ENCODE measurements at regions not wholly inside any gene's neighbourhood (a gene's known extent, or its start where the extent isn't known, plus 50 kb on each side); places are given as distances from the start of the nearest gene placed in this dataset.
"Not testable (repeated sequence)": the region's sequence is repeated elsewhere in the genome, so short reads cannot be mapped to it uniquely, and the experiment has no call there.

DNA sequence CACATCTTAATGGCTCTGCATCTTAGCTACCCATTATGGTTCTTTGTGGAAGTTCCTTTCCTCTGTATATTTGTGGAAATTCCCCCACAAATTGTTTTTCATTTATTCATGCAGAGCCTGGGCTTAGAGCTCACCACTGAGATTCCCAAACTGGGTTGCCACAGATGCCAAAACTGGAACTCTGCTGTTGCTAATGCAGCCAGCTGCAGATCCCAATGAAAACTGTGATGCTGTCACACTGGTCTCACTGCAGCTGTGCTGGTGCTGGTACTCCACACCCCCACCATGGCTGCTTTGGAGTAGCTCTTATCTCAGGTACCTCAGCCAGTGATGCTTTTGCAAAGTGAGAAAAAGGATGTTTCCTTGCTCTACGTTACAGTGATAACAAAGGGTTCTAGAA is 87.7 kb downstream of the DCK start:
- DNase-seq (ENCODE audit: low read depth), result no peak

DNA sequence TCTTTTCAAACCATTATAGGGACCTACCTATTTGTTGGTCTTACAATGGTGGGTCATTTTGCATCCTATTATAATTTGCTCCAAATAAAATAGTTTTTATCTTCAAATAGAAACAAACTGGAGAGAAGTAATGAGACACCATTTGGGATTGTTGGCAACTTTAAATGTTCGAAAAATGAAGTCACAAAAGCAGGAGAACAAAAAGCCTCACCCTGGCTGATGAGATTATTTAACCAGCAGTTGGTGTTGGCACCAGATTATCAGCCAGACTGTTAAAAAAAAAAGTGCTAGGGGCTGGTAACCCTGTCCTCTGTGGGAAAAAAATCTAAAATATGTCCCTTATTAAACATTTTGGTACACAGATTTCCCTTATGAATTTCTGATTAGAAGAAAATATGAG is 100.3 kb downstream of the DCK start:
- no peak for DNase-seq (ENCODE audit: low read depth)

DNA sequence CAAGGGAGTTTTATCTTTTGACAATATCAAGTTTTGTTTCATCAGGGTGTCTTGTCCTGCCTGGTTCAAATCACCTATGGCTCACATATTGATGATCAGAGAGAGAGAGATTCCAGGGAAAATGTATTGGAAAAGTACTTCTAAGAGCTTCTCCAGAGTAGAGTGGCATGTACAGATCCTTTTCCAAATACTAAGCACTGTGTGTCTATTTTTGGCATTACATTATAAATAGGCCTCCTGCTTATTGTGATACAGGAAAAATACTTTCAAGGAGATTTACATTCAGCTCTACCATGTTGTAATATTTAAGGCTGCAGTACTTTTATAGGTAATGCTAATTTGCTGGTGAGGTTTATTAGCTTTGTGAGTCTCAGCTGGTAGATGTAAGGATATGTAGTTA is 100.8 kb downstream of the DCK start:
- DNase-seq (ENCODE audit: low read depth), result no peak

DNA sequence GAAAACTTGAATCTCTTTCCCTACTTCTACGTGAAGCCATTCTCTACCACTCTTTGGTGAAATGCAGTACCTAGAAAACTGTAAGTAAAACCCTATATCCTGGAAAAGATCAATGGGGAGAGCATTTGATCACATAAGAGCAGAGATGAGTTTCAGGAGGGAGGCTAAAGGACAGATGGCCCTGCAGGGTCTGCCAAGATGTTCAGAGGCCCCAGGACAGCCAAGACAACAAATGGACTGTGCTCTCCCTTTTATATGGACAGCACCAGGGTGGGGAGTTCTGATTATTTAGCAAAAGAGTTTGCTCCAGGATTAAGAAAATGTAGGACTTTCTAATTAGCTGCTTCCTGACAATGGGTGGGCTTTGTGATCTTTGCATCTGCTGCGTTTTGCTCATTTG is 101.7 kb downstream of the DCK start:
- DNase-seq (ENCODE audit: low read depth), result no peak

DNA sequence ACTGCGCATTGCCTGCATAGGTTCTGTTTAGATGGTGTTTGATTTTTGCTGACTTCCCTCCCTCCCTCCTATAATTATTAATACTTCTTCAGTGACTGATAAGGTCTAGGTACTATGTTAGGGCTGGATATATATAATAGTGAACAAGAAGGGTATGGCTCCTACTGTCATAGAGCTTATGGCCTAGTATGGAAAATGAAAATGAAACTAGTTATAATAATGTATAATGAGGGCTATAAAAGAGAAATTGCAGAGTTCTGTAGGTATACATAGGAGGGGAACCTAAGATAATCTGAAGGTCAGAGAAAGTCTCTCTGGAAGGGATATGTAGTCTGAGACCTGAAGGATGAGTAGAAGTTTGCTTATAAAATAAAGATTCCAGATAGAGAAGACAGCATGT is 102.1 kb downstream of the DCK start:
- no peak for DNase-seq (ENCODE audit: low read depth)

DNA sequence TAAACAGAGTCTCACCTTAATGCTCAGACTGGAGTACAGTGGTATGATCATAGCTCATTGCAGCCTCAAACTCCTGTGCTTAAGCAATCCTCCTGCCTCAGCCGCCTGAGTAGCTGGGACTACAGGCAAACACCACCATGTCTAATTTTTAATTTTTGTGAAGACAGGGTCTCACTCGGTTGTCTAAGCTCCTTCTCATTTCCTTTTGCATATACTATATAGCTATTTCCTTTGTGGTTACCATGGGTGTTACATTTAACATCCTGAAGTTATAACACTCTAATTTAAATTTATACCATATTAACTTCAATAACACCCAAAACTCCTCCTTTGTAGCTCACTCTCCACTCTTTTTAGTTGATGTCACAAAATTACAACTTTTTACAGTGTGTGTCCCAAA is 114.3 kb downstream of the DCK start:
- no peak for DNase-seq (ENCODE audit: low read depth)

DNA sequence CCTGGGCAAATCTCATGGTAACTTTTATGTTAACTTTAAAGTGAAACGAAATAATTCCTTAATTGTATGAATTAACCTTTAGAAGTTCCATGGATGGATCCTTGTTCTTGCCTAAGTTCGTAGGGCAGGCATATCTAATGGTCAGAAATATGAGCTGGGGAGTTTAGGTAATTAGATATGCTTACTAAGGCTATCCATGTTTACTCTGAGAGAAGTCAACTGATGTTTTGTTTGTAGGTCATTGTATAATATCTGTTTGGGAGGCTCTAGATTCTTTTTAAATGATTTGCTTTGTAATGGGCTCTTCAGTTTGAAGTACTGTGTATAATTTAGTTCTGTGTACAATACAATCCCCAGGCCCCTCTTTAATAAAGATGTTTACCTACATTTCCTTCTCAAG is 117.0 kb downstream of the DCK start:
- no peak for DNase-seq (ENCODE audit: low read depth)

DNA sequence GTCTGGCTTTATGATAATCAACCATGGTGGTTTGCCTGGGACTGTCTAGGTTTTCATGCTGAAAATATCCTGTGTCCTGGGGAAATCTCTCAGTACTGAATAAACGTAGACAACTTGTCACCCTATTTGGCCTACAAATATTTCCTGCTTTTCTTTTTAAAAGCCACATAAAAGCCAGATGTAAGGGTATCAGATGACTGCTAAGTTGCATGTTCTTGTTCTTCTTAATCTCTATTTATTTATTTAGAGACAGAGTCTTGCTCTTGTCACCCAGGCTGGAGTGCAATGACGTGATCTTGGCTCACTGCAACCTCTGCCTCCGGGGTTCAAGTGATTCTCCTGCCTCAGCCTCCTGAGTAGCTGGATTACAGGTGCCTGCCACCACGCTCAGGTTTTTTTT is 117.7 kb downstream of the DCK start:
- not testable (repeated sequence) for DNase-seq (ENCODE audit: low read depth)

DNA sequence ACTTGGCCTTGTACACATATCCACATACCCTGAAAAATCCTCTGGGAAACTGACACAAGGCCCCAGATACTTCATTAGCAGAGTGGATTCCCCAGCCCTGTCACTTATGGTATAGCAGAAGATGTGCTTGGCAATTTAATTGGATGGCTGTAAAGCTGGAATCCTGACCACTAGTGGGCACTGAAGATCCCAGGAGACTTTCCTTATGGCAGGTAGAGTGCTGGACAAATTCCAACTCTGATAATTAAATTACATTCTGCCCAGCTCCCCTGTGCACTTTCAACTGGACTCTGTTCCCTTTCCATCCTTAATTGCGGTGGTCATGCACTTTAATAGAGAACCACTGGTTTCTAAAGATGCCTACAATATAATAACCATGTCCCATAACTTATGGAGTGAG is 119.8 kb downstream of the DCK start:
- no peak for DNase-seq (ENCODE audit: low read depth)

DNA sequence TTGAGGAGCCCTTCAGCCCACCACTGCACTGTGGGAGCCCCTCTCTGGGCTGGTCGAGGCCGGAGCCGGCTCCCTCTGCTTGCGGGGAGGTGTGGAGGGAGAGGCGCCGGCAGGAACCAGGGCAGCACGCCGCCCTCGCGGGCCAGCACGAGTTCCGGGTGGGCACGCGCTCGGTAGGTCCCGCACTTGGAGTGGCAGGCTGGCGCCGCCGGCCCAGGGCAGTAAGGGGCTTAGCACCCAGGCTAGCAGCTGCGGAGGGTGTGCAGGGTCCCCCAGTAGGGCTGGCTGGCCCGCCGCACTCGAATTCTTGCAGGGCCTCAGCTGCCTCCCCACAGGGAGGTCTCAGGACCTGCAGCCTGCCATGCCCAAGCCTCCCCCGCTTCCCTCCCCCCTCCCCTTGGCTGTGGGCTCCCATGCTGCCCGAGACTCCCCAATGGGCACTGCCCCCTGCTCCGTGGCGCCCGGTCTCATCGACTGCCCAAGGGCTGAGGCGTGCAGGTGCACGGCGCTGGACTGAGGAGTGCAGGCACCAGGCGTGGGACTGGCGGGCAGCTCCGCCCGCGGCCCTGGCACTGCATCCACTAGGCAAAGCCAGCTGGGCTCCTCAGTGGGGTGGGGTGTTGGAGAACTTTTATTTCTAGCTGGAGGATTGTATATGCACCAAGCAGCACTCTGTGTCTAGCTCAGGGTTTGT is 127.5 kb downstream of the DCK start:
- DNase-seq (ENCODE audit: low read depth), result no peak

DNA sequence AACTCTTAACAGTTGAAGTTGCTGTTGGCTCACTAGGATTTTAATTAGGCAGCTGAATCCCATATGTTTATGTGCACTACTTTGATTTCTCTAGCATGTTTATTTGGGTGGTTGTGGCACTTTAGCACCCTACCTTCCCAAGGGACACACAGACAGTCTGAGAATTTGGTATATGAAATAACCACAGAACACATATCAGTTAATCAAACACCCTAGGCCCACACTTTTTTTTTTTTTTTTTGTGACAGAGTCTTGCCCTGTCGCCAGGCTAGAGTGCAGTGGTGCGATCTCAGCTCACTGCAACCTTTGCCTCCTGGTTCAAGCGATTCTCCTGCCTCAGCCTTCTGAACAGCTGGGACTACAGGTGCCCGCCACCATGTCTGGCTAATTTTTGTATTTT is 130.5 kb downstream of the DCK start:
- DNase-seq (ENCODE audit: low read depth), result no peak

DNA sequence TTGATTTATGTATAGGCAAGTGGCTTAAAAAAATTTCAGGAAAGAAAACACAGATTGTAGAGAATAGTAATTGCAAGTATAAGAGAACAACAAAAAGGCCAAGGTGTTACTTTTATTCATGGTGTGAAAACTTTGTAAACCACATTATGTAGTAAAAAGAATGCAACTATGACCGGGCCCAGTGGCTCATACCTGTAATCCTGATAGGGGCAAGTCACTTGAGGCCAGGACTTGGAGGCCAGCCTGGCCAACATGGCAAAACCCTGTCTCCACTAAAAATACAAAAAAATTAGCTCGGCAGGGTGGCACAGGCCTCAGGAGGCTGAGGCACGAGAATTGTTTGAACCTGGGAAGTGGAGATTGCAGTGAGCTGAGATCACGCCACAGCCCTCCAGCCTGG is 131.7 kb downstream of the DCK start:
- DNase-seq (ENCODE audit: low read depth), result no peak

DNA sequence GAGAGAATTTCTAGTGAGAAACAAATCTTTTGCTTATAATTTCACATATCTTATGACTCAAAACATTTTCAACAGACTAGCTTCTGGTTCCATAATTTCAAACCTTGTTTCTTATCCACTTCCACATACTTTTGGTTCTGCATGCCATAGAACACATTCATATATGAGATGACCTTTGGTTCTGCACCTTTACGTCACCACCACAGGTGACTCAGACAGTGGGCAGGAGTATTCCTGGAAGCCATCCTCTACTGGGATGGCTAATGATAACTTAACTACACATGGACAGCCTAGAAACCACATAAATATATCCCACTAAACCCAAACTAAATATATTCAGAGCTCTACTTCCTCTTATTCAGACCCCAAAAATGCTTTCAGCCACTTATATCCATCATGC is 133.3 kb downstream of the DCK start:
- peak; percentile 90 for DNase-seq (ENCODE audit: low read depth)

DNA sequence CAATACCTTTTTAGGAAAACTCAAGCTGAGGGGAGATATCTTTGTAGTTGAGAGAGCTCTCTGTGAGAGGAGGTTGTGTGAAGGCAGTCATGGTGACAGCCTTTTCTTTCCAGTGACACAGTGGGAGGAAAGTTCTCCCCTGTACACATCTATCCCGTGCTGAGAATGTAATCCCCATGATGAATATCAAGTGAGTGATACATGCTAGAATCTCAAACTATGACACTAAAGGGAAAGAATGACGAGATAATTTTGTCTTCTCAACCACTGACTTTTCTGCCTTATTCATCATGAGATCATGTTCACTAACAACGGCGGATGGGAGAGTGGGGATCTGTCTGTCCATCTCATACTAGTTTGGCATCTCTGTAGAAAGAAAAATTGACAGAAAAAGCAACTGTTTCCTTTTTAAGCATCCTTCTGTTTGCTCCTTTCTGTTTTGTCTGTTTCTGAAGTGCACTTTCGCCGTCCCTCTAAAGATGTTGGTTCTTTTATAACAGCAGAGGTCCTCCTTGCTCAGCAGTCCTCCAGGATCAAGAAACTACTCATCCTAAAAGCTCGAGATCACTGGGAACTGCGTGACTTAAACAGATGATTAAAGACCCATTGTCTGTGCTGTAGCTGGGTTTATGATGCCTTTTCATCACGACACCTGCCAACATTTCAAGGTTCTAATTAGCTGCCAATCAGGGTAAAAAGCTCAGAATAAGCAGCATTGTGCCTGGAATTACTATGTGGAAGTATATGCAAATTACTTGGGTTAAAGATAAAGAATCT is 137.6 kb downstream of the DCK start:
- peak; percentile 63 for DNase-seq (ENCODE audit: low read depth)

DNA sequence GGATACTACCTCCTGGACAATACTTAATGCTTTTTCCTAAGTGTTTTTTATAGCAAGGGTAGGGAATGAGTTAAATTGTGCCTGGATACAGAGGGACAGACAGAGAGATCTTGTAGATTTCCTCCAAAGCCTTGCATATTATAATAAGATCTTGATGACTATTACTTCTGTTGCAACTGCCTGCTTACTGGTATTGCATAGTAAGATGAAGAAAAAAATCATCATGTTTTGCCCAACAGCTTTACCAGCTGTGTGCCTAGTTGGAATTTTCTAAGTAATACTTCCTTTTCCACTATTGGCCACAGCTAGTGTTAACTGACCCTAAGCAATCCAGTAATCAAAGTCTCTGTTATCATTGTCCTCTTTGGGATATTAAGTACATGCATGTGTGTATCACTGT is 139.0 kb downstream of the DCK start:
- DNase-seq (ENCODE audit: low read depth), result no peak

DNA sequence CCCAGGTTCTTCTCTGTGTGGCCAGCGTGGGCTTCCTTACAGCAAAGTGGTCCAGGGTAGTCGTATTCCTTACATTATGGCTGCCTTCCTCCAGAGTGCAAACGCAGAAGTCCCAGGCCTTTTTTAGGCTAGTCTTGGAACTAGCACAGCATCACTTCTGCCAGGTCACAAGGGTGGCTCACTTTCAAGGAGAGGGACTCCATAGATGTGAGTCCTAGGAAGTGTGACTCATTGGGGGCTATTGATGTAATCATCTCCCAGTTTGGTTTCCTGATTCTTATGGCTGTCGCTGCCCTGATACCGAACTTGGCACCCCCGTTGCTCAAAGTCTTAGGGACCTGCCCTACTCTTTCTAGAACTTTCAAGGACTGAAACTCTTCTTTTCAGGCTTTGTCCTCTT is 140.0 kb downstream of the DCK start:
- peak; percentile 9 for DNase-seq (ENCODE audit: low read depth)

DNA sequence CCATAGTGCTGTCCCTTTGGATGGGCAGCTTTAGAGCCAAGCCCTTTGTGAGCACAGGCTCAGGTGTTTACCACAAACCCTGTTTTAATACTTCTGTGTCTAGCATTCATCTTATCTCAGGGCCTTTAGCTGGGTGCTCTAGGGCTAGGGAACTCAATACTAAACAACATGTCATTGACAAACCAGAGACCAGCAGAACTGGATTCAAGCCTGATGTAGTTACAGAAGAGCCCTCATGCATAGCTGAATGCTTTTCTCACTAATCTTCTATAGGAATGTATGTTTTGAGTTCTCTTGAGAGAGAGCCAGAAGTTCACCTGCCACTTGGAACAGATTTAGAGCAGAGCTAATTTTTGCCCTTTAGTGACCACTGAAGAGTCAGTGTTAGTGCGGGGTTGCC is 142.6 kb downstream of the DCK start:
- DNase-seq (ENCODE audit: low read depth), result no peak

DNA sequence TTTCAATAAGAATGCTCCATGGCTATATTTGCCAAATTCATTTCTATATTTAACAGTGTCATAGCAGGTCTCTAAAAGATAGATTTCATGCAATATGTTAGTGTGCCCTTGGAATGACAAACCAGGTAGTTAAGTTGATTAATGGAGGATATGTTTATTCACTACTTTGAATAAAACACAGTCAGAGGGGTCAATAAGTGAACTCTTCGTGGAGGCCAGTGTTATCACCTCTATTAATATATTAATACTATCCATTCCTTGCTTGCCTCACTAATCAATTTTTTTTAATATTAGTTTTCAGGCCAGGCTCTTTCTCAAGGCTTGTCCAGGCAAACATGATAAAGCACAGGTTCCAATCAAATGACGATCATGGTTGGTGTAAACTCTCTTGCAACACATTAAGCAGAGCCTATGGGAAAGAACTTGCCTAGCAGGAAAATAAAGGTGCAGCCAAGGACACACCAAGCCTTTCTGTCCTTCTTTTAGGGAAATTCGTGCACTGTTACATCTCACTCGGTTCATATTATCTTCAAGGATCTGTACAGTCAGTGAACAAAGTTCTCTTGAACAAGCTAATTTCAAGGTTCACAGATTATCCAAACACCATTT is 144.7 kb downstream of the DCK start:
- no peak for DNase-seq (ENCODE audit: low read depth)

DNA sequence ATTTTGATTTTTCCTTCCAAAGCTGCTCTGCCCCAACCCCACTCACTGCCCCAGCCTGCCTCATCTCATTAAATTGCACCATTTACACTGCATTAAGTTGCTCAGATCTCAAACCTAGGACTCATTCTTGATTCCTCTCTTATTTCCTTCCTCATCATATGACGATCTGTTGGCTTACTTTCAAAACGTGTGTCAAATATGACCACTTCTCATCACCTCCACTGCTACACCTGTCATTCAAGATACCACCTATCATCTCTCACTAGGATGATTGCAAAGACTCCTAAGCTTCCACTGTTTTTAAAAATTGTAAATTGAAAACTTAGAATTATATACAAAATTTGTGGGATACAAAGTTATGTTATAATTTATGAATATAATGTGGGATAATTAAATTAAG is 147.1 kb downstream of the DCK start:
- DNase-seq (ENCODE audit: low read depth), result no peak

DNA sequence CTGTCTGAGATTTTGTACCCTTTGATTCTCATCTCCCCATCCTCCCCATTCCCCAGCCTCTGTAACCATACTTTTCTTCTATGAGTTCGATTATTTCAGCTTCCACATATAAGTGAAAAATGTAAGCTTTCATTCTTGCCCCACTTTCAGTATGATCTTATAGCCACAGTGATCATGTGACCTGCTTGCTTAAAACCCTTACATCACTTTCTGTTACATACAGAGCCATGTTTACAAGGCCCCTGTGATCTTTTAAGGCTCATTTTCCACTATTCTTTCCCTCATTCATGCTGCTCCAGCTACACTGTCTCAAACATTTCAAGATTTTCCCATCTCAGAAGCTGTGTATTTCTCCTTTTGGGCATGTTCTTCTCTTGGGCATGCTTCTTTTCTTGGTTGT is 147.7 kb downstream of the DCK start:
- no peak for DNase-seq (ENCODE audit: low read depth)

DNA sequence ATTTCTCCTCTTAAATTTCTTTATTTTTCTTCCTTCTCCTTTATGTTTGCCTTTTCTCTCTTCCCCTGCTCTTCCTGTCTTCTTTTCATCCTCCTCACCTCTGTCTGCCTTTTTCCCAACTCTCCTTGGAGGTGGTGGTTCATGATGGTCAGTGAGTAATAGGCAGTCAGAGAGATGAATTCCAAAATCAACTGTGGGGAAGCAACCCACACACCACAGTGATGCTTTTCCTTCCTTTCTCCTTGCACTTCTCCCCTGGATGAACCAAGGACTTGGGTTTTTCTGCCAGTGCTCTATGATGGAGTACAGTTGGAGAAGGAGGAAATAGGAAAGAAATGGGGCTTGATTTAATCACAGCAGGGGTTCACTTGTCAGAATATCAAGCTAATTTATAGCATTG is 153.8 kb downstream of the DCK start:
- peak; percentile 21 for DNase-seq (ENCODE audit: low read depth)

DNA sequence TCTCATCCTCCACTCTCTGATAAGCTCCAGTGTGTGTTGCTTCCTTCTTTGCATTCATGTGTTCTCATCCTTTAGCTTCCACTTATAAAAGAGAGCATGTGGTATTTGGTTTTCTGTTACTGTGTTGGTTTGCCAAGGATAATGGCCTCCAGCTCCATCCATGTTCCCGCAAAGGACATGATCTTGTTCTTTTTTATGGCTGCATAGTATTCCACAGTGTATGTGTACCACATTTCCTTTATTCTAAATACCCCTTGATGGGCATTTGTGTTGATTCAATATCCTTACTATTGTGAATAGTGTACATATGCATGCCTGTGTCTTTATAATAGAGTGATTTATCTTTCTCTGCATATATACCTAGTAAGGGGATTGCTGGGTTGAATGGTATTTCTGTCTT is 155.1 kb downstream of the DCK start:
- DNase-seq (ENCODE audit: low read depth), result no peak

DNA sequence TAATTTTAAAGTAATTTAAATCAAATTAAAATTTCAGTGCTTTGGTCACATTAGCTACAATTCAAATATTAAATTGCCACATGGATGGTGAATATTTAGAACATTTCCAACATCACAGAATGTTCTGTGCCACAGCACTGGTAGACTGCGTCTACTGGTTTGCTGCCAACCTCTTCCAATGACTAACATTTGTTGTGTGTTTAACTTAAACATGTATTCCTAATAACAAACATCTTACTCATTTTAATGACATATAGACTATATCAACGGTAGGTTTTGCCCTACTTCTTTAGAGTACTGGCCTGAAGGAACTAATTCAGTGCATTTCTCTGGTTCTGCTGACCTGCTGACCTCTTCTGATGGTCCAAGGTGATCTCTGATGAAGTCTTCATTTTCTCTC is 157.6 kb downstream of the DCK start:
- DNase-seq (ENCODE audit: low read depth), result no peak
